ENCODE measurements at regions not wholly inside any gene's neighbourhood (a gene's known extent, or its start where the extent isn't known, plus 50 kb on each side); places are given as distances from the start of the nearest gene placed in this dataset.

DNA sequence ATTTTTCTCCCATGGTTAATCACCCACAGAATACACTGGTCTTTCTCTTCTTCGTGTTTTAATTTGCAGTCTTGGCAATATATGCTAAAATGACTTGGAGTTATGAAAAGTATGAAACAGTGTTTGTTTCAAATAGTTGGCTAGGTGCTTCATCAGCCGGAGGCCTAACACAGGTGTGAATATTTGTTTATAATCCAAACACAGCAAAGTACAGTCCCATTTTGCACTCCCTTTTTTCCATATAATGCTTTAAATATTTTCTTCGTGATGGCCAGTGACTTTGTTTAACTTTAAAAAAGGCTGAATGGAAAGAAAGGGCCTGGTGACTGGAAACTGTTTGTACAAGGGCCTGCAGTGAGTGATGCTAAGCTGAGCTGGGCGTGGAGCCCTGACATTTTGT lies 219.7 kb upstream of the LRIG1 start:
- Histone ChIP-seq H4K20me1 (ENCODE audit: low read depth) (no peaks in the 10 kb centered on the region), H3F3A (ENCODE audit: low read depth) (peaks cover 8% of the 10 kb centered on the region), H3K27me3 (no peaks in the 10 kb centered on the region), H3K4me1 (peaks cover 11% of the 10 kb centered on the region), H3K4me2 (peak overlapping the region; percentile 24), H3K4me3 (no peak overlapping the region), H3K9me3 (ENCODE audit: low read depth) (no peaks in the 10 kb centered on the region), H3K9ac (no peak overlapping the region), H2AFZ (replicated peaks) (peak overlapping the region; percentile 87), H3K79me2 (ENCODE audit: low read depth) (no peaks in the 10 kb centered on the region), H3K36me3 (no peaks in the 10 kb centered on the region), H3K27ac (no peak overlapping the region)
- Mint-ChIP-seq H3K27me3 (ENCODE audit: insufficient read depth, low read depth) (no peaks in the 10 kb centered on the region), H3K36me3 (no peaks in the 10 kb centered on the region), H3K27ac (no peak overlapping the region), H3K4me3 (no peak overlapping the region), H3K9me3 (no peaks in the 10 kb centered on the region), H3K4me1 (peaks cover 8% of the 10 kb centered on the region)
- TF ChIP-seq EZH2 (IDR thresholded peaks at IDR 0.05) (no peak), EZH2phosphoT487 (IDR thresholded peaks at IDR 0.05) (no peak)
- TF ChIP-seq, protein P1, sequence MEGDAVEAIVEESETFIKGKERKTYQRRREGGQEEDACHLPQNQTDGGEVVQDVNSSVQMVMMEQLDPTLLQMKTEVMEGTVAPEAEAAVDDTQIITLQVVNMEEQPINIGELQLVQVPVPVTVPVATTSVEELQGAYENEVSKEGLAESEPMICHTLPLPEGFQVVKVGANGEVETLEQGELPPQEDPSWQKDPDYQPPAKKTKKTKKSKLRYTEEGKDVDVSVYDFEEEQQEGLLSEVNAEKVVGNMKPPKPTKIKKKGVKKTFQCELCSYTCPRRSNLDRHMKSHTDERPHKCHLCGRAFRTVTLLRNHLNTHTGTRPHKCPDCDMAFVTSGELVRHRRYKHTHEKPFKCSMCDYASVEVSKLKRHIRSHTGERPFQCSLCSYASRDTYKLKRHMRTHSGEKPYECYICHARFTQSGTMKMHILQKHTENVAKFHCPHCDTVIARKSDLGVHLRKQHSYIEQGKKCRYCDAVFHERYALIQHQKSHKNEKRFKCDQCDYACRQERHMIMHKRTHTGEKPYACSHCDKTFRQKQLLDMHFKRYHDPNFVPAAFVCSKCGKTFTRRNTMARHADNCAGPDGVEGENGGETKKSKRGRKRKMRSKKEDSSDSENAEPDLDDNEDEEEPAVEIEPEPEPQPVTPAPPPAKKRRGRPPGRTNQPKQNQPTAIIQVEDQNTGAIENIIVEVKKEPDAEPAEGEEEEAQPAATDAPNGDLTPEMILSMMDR (IDR thresholded peaks at IDR 0.05): no peak
- no peak for DNase-seq (ENCODE audit: low spot score)

DNA sequence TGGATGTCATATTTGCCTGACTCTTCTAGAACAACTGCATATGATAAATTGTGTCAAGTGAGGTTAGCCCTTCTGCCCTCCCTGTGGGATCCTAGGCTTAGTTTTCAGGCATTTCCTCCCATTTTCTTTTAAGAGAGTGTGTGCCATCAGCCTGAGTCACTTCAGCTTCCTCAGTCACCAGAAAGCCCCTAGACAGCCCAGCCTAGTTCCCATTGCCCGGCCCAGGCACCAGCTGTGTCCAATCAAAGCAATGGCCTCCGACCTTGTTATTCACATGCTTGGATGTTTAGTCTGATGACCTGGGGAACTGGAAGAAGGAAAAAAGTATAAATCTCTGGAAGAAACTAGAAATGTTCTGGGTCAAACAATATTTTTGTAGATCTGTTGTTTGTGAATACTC lies 221.9 kb upstream of the LRIG1 start:
- H3K4me1 Mint-ChIP-seq: peaks cover 8% of the 10 kb centered on the region
- H3K36me3 Mint-ChIP-seq: no peaks in the 10 kb centered on the region
- H3K4me3 ChIP-seq: no peak overlapping the region
- no peak overlapping the region for H3K27ac ChIP-seq
- no peaks in the 10 kb centered on the region for H3K27me3 ChIP-seq
- H3K27ac Mint-ChIP-seq: no peak overlapping the region
- H3K79me2 ChIP-seq (ENCODE audit: low read depth): no peaks in the 10 kb centered on the region
- no peaks in the 10 kb centered on the region for H4K20me1 ChIP-seq (ENCODE audit: low read depth)
- no peak overlapping the region for H3K4me2 ChIP-seq
- TF ChIP-seq, protein P1 (IDR thresholded peaks at IDR 0.05): no peak
- H3K9me3 ChIP-seq (ENCODE audit: low read depth): no peaks in the 10 kb centered on the region
- H3K4me1 ChIP-seq: peaks cover 11% of the 10 kb centered on the region
- peaks cover 8% of the 10 kb centered on the region for H3F3A ChIP-seq (ENCODE audit: low read depth)
- H3K9ac ChIP-seq: no peak overlapping the region
- DNase-seq (ENCODE audit: low spot score): no peak
- H3K27me3 Mint-ChIP-seq (ENCODE audit: insufficient read depth, low read depth): no peaks in the 10 kb centered on the region
- no peak overlapping the region for H2AFZ ChIP-seq (replicated peaks)
- H3K36me3 ChIP-seq: no peaks in the 10 kb centered on the region
- no peak overlapping the region for H3K4me3 Mint-ChIP-seq
- H3K9me3 Mint-ChIP-seq: no peaks in the 10 kb centered on the region

DNA sequence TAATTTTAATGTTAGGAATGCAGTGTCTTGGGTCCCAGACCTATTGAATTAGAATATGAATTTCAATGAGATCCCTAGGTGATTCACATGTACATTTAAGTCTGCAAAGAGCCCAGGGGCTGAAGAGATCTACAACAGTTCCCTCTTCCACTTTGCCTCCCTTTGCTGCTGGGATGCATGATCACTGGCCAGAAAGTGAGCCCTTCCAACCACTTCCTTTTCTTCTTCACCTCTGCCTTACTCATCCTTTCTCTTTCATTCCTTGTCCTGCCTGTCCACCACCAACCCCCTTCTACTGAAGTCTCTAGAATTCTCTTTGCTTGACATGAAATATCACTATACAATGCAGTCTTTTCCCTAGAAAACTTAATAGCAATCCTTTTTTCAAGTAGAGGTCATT lies 222.4 kb upstream of the LRIG1 start:
- Mint-ChIP-seq H3K27ac (no peak overlapping the region), H3K4me3 (no peak overlapping the region), H3K27me3 (ENCODE audit: insufficient read depth, low read depth) (no peaks in the 10 kb centered on the region), H3K4me1 (peaks cover 8% of the 10 kb centered on the region), H3K36me3 (no peaks in the 10 kb centered on the region), H3K9me3 (no peaks in the 10 kb centered on the region)
- H3K4me3 ChIP-seq: no peak overlapping the region
- no peaks in the 10 kb centered on the region for H3K79me2 ChIP-seq (ENCODE audit: low read depth)
- no peak overlapping the region for H3K4me2 ChIP-seq
- H3K36me3 ChIP-seq: no peaks in the 10 kb centered on the region
- H3K4me1 ChIP-seq: peaks cover 11% of the 10 kb centered on the region
- peaks cover 8% of the 10 kb centered on the region for H3F3A ChIP-seq (ENCODE audit: low read depth)
- H3K9me3 ChIP-seq (ENCODE audit: low read depth): no peaks in the 10 kb centered on the region
- no peak overlapping the region for H3K9ac ChIP-seq
- no peak overlapping the region for H3K27ac ChIP-seq
- no peak for TF ChIP-seq EZH2 (IDR thresholded peaks at IDR 0.05)
- TF ChIP-seq EZH2phosphoT487 (IDR thresholded peaks at IDR 0.05): no peak
- TF ChIP-seq, protein P1 (IDR thresholded peaks at IDR 0.05): no peak
- no peak overlapping the region for H2AFZ ChIP-seq (replicated peaks)
- DNase-seq (ENCODE audit: low spot score): no peak
- H3K27me3 ChIP-seq: no peaks in the 10 kb centered on the region
- no peaks in the 10 kb centered on the region for H4K20me1 ChIP-seq (ENCODE audit: low read depth)

Measured in neural progenitor cell (in vitro differentiated cells).